ENCODE measurements at regions not wholly inside any gene's neighbourhood (a gene's known extent, or its start where the extent isn't known, plus 50 kb on each side); places are given as distances from the start of the nearest gene placed in this dataset.
"Not testable (repeated sequence)": the region's sequence is repeated elsewhere in the genome, so short reads cannot be mapped to it uniquely, and the experiment has no call there.

- no peak for DNase-seq
Measured at GRCh38 chr14:86943391-86944365, 1049.3 kb downstream of the GALC start.

GRCh38 chr14:86942936-86943335 is 1050.0 kb downstream of the GALC start:
- no peak for DNase-seq

GRCh38 chr14:86940106-86940505 is 1052.9 kb downstream of the GALC start:
- DNase-seq: no peak

- no peak for DNase-seq
Measured at GRCh38 chr14:86938320-86938719, 1054.7 kb downstream of the GALC start.

- DNase-seq: no peak
Measured at GRCh38 chr14:86936556-86936955, 1056.4 kb downstream of the GALC start.

GRCh38 chr14:86935241-86935885 is 1057.6 kb downstream of the GALC start:
- DNase-seq: no peak

- DNase-seq: no peak
Measured at GRCh38 chr14:86933958-86934595, 1058.9 kb downstream of the GALC start.

- no peak for DNase-seq
Measured at GRCh38 chr14:86933460-86933859, 1059.5 kb downstream of the GALC start.

GRCh38 chr14:86915406-86915805 is 1077.6 kb downstream of the GALC start:
- DNase-seq: no peak

GRCh38 chr14:86912709-86913108 is 1080.3 kb downstream of the GALC start:
- no peak for DNase-seq

- no peak for DNase-seq
Measured at GRCh38 chr14:86911486-86911885, 1081.5 kb downstream of the GALC start.

GRCh38 chr14:86905386-86905926 is 1087.5 kb downstream of the GALC start:
- DNase-seq: not testable (repeated sequence)

GRCh38 chr14:86902176-86902950 is 1090.6 kb downstream of the GALC start:
- DNase-seq: no peak

- no peak for DNase-seq
Measured at GRCh38 chr14:86897704-86898513, 1095.1 kb downstream of the GALC start.

- no peak for DNase-seq
Measured at GRCh38 chr14:86897224-86897623, 1095.8 kb downstream of the GALC start.

GRCh38 chr14:86896701-86897100 is 1096.3 kb downstream of the GALC start:
- DNase-seq: no peak

- DNase-seq: no peak
Measured at GRCh38 chr14:86892152-86892956, 1100.6 kb downstream of the GALC start.

GRCh38 chr14:86885280-86885679 is 1107.7 kb downstream of the GALC start:
- no peak for DNase-seq

- no peak for DNase-seq
Measured at GRCh38 chr14:86884498-86884897, 1108.5 kb downstream of the GALC start.

- no peak for DNase-seq
Measured at GRCh38 chr14:86882818-86883217, 1110.2 kb downstream of the GALC start.

- DNase-seq: no peak
Measured at GRCh38 chr14:86865934-86866333, 1127.0 kb downstream of the GALC start.

Measured in activated CD8-positive, alpha-beta memory T cell treated with anti-CD3 and anti-CD28 coated beads, Interleukin-2, amount 50 U/mL, for 48 hours (primary cell).